ENCODE measurements at regions not wholly inside any gene's neighbourhood (a gene's known extent, or its start where the extent isn't known, plus 50 kb on each side); places are given as distances from the start of the nearest gene placed in this dataset.

GRCh38 chr9:78792745-78793144 lies 495.8 kb downstream of the PSAT1 start:
- TF ChIP-seq, protein P1, sequence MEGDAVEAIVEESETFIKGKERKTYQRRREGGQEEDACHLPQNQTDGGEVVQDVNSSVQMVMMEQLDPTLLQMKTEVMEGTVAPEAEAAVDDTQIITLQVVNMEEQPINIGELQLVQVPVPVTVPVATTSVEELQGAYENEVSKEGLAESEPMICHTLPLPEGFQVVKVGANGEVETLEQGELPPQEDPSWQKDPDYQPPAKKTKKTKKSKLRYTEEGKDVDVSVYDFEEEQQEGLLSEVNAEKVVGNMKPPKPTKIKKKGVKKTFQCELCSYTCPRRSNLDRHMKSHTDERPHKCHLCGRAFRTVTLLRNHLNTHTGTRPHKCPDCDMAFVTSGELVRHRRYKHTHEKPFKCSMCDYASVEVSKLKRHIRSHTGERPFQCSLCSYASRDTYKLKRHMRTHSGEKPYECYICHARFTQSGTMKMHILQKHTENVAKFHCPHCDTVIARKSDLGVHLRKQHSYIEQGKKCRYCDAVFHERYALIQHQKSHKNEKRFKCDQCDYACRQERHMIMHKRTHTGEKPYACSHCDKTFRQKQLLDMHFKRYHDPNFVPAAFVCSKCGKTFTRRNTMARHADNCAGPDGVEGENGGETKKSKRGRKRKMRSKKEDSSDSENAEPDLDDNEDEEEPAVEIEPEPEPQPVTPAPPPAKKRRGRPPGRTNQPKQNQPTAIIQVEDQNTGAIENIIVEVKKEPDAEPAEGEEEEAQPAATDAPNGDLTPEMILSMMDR (IDR thresholded peaks at IDR 0.05; ENCODE audit: insufficient read depth, low read depth, low read length): no peak
- no peak for TF ChIP-seq EZH2 (IDR thresholded peaks at IDR 0.05; ENCODE audit: insufficient read depth, low read length)

Measured in astrocyte (in vitro differentiated cells and primary cell).